Ascending aorta (tissue), 2 donors: ENCODE measurements at regions not wholly inside any gene's neighbourhood (a gene's known extent, or its start where the extent isn't known, plus 50 kb on each side); places are given as distances from the start of the nearest gene placed in this dataset.

Source experiments
- DNase-seq, 2 donors: peaks; one replicate each; pipeline ENCODE4 v3.0.0-alpha.2; 2019; ENCODE audit warnings: low spot score in 2 of 2
- H3K27ac ChIP-seq, 2 donors: fragments of 200-600 bp; sonication (generic); one replicate each; pipeline ENCODE4 v1.5.1; 2016 to 2017; ENCODE audit warnings: mild to moderate bottlenecking in 1 of 2
- H3K27me3 ChIP-seq: fragments of 200-600 bp; sonication (generic); one replicate; pipeline ENCODE4 v1.5.1; 2017
- H3K36me3 ChIP-seq, 2 donors: fragments of 200-600 bp; sonication (generic); one replicate each; pipeline ENCODE4 v1.5.1; 2016
- H3K4me1 ChIP-seq, 2 donors: fragments of 200-600 bp; sonication (generic); one replicate each; pipeline ENCODE4 v1.5.1; 2016 to 2017; ENCODE audit warnings: mild to moderate bottlenecking in 1 of 2
- H3K4me3 ChIP-seq, 2 donors: fragments of 200-600 bp; sonication (generic); one replicate each; pipeline ENCODE4 v1.5.1; 2016 to 2017; ENCODE audit warnings: mild to moderate bottlenecking in 1 of 2
- H3K9me3 ChIP-seq, 2 donors: fragments of 200-600 bp; sonication (generic); one replicate each; pipeline ENCODE4 v1.5.1; 2016
- intact Hi-C: fragments of 100-400 bp; cut with DNase I; formaldehyde crosslinking; loops from one replicate; pipeline ENCODE4 v1.15.1; 2023
- TF ChIP-seq, protein P1 (sequence below), 3 experiments: fragments of 200-600 bp in 2 of 3; fragments of 450-650 bp in 1 of 3; sonication (generic) in 2 of 3; IDR thresholded peaks; one replicate each; pipeline ENCODE4 v1.5.1; 2016 to 2019; ENCODE audit warnings: antibody characterized with exemption in 3 of 3, mild to moderate bottlenecking in 1 of 3, moderate library complexity in 1 of 3

DNA sequence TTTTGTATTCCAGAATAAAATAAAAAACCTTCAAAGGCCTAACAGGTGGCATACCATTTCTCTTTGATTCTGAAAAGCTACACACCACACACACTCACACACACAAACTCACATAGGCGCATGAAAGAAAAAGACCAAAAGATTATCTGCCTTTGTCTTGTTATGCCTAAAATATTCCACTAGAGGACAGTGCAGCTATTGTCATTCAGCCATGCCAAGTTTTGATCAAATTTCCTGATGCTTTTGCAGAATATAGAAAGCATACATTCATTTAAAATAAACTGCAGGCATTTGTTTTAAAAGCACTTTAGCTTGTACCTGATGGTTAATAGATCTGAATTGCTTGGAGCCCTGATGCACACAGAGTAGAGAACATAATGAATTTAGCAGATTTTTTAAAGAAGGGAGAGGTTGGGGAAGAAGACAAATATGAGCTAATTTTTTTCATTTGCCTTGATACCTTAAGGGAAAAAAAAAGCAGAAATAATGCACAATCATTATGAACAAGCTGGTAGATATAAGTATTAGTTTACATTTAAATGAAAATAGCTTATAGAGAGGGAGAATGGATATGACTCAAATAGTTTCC, 1766.9 kb upstream of the SEL1L start:
- DNase-seq, result no peak
- Histone ChIP-seq H3K9me3 (no peaks in the 10 kb centered on the region), H3K4me3 (no peak overlapping the region), H3K27me3 (no peaks in the 10 kb centered on the region), H3K27ac (no peak overlapping the region), H3K4me1 (no peaks in the 10 kb centered on the region), H3K36me3 (no peaks in the 10 kb centered on the region)
- TF ChIP-seq, protein P1, sequence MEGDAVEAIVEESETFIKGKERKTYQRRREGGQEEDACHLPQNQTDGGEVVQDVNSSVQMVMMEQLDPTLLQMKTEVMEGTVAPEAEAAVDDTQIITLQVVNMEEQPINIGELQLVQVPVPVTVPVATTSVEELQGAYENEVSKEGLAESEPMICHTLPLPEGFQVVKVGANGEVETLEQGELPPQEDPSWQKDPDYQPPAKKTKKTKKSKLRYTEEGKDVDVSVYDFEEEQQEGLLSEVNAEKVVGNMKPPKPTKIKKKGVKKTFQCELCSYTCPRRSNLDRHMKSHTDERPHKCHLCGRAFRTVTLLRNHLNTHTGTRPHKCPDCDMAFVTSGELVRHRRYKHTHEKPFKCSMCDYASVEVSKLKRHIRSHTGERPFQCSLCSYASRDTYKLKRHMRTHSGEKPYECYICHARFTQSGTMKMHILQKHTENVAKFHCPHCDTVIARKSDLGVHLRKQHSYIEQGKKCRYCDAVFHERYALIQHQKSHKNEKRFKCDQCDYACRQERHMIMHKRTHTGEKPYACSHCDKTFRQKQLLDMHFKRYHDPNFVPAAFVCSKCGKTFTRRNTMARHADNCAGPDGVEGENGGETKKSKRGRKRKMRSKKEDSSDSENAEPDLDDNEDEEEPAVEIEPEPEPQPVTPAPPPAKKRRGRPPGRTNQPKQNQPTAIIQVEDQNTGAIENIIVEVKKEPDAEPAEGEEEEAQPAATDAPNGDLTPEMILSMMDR (IDR thresholded peaks at IDR 0.05), result peak; percentile 20 to 69 (median 52)
- intact Hi-C loops, result no loop called here

DNA sequence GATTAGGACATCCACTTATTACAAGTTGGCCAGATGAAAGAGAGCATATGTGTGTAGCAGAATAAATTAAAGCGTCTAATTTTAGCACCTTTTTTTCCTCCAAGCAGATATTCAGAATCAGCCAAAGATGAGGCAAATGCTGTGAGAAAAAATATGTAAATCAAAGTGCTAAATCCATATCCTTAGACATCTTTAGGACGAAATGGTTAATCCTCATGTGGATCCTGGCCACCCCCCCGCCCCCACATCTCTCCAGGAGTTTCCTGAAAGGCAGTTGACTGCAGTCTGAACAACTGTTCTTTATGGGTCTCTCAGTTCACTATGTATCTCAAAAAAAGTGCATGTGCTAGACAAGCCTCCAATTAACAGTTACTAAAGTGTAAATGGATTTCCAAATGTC, 1768.1 kb upstream of the SEL1L start:
- Histone ChIP-seq H3K36me3 (no peaks in the 10 kb centered on the region), H3K9me3 (no peaks in the 10 kb centered on the region), H3K27me3 (no peaks in the 10 kb centered on the region), H3K27ac (no peak overlapping the region), H3K4me3 (no peak overlapping the region), H3K4me1 (no peaks in the 10 kb centered on the region)
- TF ChIP-seq, protein P1 (IDR thresholded peaks at IDR 0.05), result no peak
- DNase-seq, result no peak
- intact Hi-C loops, result no loop called here

- TF ChIP-seq, protein P1 (IDR thresholded peaks at IDR 0.05), result no peak
These were observed 1775.6 kb upstream of the SEL1L start for GRCh38 chr14:83309211-83309610.

GRCh38 chr14:83309833-83310232, 1776.2 kb upstream of the SEL1L start:
- Histone ChIP-seq H3K27me3 (no peaks in the 10 kb centered on the region), H3K4me3 (no peak overlapping the region), H3K9me3 (no peaks in the 10 kb centered on the region), H3K27ac (no peak overlapping the region), H3K4me1 (no peaks in the 10 kb centered on the region), H3K36me3 (no peaks in the 10 kb centered on the region)
- DNase-seq, result no peak
- TF ChIP-seq, protein P1 (IDR thresholded peaks at IDR 0.05), result no peak
- intact Hi-C loops, result no loop called here

More at GRCh38 chr14:83309211-83309610, 1775.6 kb upstream of the SEL1L start:
- Histone ChIP-seq H3K27ac (no peak overlapping the region), H3K36me3 (no peaks in the 10 kb centered on the region), H3K4me1 (no peaks in the 10 kb centered on the region), H3K4me3 (no peak overlapping the region), H3K27me3 (no peaks in the 10 kb centered on the region), H3K9me3 (no peaks in the 10 kb centered on the region)
- DNase-seq, result no peak
- intact Hi-C loops, result no loop called here

DNA sequence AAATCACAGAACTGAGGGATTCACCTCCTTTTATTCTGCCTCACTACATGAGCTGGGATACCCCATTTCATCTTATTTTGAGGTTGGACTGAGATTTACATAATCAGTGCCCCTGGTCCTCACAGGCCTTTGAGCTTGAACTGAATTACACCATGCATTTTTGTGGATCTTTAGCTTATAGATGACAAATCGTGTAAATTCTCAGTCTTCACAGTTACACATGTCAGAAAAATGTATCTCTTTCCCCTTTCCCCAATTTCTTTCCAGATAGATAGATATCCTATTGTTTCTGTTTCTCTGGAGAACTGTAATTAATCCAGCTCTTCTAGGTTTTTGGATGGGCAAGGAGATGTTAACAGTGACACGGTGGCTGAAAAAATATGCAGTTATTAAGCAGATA, 1778.9 kb upstream of the SEL1L start:
- Histone ChIP-seq H3K9me3 (no peaks in the 10 kb centered on the region), H3K4me3 (no peak overlapping the region), H3K4me1 (no peaks in the 10 kb centered on the region), H3K27ac (no peak overlapping the region), H3K36me3 (no peaks in the 10 kb centered on the region), H3K27me3 (no peaks in the 10 kb centered on the region)
- no peak for DNase-seq
- TF ChIP-seq, protein P1 (IDR thresholded peaks at IDR 0.05), result no peak
- intact Hi-C loops, result no loop called here

DNA sequence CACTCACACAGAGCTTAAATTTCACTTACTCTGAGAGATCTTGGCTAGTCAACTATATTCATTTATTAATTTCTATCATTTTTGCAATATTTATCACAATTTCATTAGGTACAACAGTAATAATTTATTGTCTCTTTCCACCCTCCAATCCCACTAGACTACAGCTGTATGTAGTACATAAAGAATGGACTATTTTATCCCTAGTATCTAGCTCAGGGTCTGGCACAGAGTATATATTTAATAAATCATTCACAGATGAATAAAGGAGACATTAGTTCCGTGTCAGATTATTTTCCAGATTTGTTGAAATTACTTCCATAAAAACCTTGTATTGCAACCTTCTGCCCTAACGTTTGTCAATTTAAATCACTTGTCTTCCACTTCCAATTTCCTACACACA, 1781.1 kb upstream of the SEL1L start:
- Histone ChIP-seq H3K9me3 (no peaks in the 10 kb centered on the region), H3K27me3 (no peaks in the 10 kb centered on the region), H3K4me3 (no peak overlapping the region), H3K27ac (no peak overlapping the region), H3K4me1 (no peaks in the 10 kb centered on the region), H3K36me3 (no peaks in the 10 kb centered on the region)
- DNase-seq, result no peak
- TF ChIP-seq, protein P1 (IDR thresholded peaks at IDR 0.05), result no peak
- intact Hi-C loops, result no loop called here
